Activated CD4-positive, alpha-beta T cell treated with anti-CD3 and anti-CD28 coated beads for 36 hours (primary cell): ENCODE measurements at regions not wholly inside any gene's neighbourhood (a gene's known extent, or its start where the extent isn't known, plus 50 kb on each side); places are given as distances from the start of the nearest gene placed in this dataset.

Experiments
- ATAC-seq: fragments of 200-7000 bp; cut with Tn5 transposase; one replicate; pipeline ENCODE4 v1.10.0; 2021; ENCODE audit warnings: mild to moderate bottlenecking, moderate library complexity
- CTCF ChIA-PET: fragments of 350-600 bp; sonication (Branson Sonifier 250); formaldehyde crosslinking; loops from one replicate; lab custom pipeline; 2021; ENCODE audit warnings: antibody characterized with exemption; lab: Charles Lee
- POLR2A ChIA-PET: fragments of 350-600 bp; sonication (Branson Sonifier 250); formaldehyde crosslinking; loops from one replicate; lab custom pipeline; 2021; ENCODE audit warnings: antibody characterized with exemption, inconsistent platforms; lab: Charles Lee
- DNase-seq: peaks from one replicate; pipeline ENCODE4 v3.0.0-alpha.2; 2020
- H3K27ac Mint-ChIP-seq: one replicate; pipeline ENCODE4 v1.8.0; 2021; ENCODE audit warnings: mixed read lengths
- H3K27me3 Mint-ChIP-seq: one replicate; pipeline ENCODE4 v1.8.0; 2021; ENCODE audit warnings: mixed read lengths
- H3K36me3 Mint-ChIP-seq: one replicate; pipeline ENCODE4 v1.8.0; 2021; ENCODE audit warnings: low read depth, mixed read lengths
- H3K4me1 Mint-ChIP-seq: one replicate; pipeline ENCODE4 v1.8.0; 2021; ENCODE audit warnings: mixed read lengths
- H3K4me3 Mint-ChIP-seq: one replicate; pipeline ENCODE4 v1.8.0; 2021; ENCODE audit warnings: mild to moderate bottlenecking, moderate library complexity, mixed read lengths
- H3K9me3 Mint-ChIP-seq: one replicate; pipeline ENCODE4 v1.8.0; 2021; ENCODE audit warnings: low read depth, mixed read lengths
- intact Hi-C, 2 experiments: fragments of 100-400 bp; cut with DNase I in 1 of 2; cut with micrococcal nuclease in 1 of 2; formaldehyde crosslinking; loops; one replicate each; pipeline versions ENCODE4 v1.14.2 to v1.15.1; 2022 to 2024; cut with DNase I, micrococcal nuclease

- ChIA-PET POLR2A (no interaction called here), CTCF (no interaction called here)
- Mint-ChIP-seq H3K4me1 (no peaks in the 10 kb centered on the region), H3K9me3 (peaks cover 18% of the 10 kb centered on the region), H3K27ac (no peak overlapping the region), H3K36me3 (no peaks in the 10 kb centered on the region), H3K27me3 (no peaks in the 10 kb centered on the region), H3K4me3 (no peak overlapping the region)
- DNase-seq (no peak), ATAC-seq (no peak)
- intact Hi-C loops: no loop called here
Measured at GRCh38 chr13:86108334-86108733, 309.1 kb upstream of the SLITRK6 start.

- no peak for DNase-seq
- H3K36me3 Mint-ChIP-seq: no peaks in the 10 kb centered on the region
- POLR2A ChIA-PET: no interaction called here
- intact Hi-C loops: no loop called here
- H3K27ac Mint-ChIP-seq: no peak overlapping the region
- H3K4me1 Mint-ChIP-seq: no peaks in the 10 kb centered on the region
- H3K4me3 Mint-ChIP-seq: no peak overlapping the region
- CTCF ChIA-PET: no interaction called here
- peaks cover 6% of the 10 kb centered on the region for H3K9me3 Mint-ChIP-seq
- no peaks in the 10 kb centered on the region for H3K27me3 Mint-ChIP-seq
- ATAC-seq: no peak
Measured at GRCh38 chr13:86098511-86098910, 299.3 kb upstream of the SLITRK6 start.

- no peak overlapping the region for H3K4me3 Mint-ChIP-seq
- POLR2A ChIA-PET: no interaction called here
- ATAC-seq (no peak), DNase-seq (no peak)
- intact Hi-C loops: no loop called here
- H3K9me3 Mint-ChIP-seq: peaks cover 13% of the 10 kb centered on the region
- no peaks in the 10 kb centered on the region for H3K36me3 Mint-ChIP-seq
- no peak overlapping the region for H3K27ac Mint-ChIP-seq
- H3K4me1 Mint-ChIP-seq: no peaks in the 10 kb centered on the region
- CTCF ChIA-PET: no interaction called here
- no peaks in the 10 kb centered on the region for H3K27me3 Mint-ChIP-seq
Measured at GRCh38 chr13:86095351-86095750, 296.1 kb upstream of the SLITRK6 start.

- DNase-seq (no peak), ATAC-seq (no peak)
- POLR2A ChIA-PET: no interaction called here
- no peaks in the 10 kb centered on the region for H3K27me3 Mint-ChIP-seq
- H3K9me3 Mint-ChIP-seq: peaks cover 19% of the 10 kb centered on the region
- CTCF ChIA-PET: no interaction called here
- H3K4me3 Mint-ChIP-seq: no peak overlapping the region
- no peaks in the 10 kb centered on the region for H3K4me1 Mint-ChIP-seq
- no peaks in the 10 kb centered on the region for H3K36me3 Mint-ChIP-seq
- H3K27ac Mint-ChIP-seq: no peak overlapping the region
- intact Hi-C loops: no loop called here
Measured at GRCh38 chr13:86090181-86090580, 291.0 kb upstream of the SLITRK6 start.

- Mint-ChIP-seq H3K36me3 (no peaks in the 10 kb centered on the region), H3K4me3 (no peak overlapping the region), H3K27ac (no peak overlapping the region), H3K27me3 (no peaks in the 10 kb centered on the region), H3K9me3 (peaks cover 18% of the 10 kb centered on the region), H3K4me1 (no peaks in the 10 kb centered on the region)
- CTCF ChIA-PET: interaction anchor here (0.7 kb wide), 1 partner anchor 1357 kb away, joined by 3 read pairs; no protein-coding TSS in a partner anchor
- DNase-seq: no peak
- POLR2A ChIA-PET: no interaction called here
- intact Hi-C loops: no loop called here
- ATAC-seq: no peak
Measured at GRCh38 chr13:86087244-86087643, 288.0 kb upstream of the SLITRK6 start.

- Mint-ChIP-seq H3K27me3 (no peaks in the 10 kb centered on the region), H3K4me3 (no peak overlapping the region), H3K27ac (no peak overlapping the region), H3K9me3 (peaks cover 15% of the 10 kb centered on the region), H3K36me3 (no peaks in the 10 kb centered on the region), H3K4me1 (no peaks in the 10 kb centered on the region)
- DNase-seq (no peak), ATAC-seq (no peak)
- ChIA-PET CTCF (interaction anchor here (0.5 kb wide), 1 partner anchor 193 kb away, joined by 4 read pairs; no protein-coding TSS in a partner anchor), POLR2A (no interaction called here)
- intact Hi-C loops: no loop called here
Measured at GRCh38 chr13:86085890-86086289, 286.7 kb upstream of the SLITRK6 start.

GRCh38 chr13:86082121-86082520 is 282.9 kb upstream of the SLITRK6 start:
- H3K36me3 Mint-ChIP-seq: no peaks in the 10 kb centered on the region
- ChIA-PET POLR2A (interaction anchor here (0.6 kb wide), 1 partner anchor 901 kb away, joined by 4 read pairs; no protein-coding TSS in a partner anchor), CTCF (no interaction called here)
- ATAC-seq (no peak), DNase-seq (no peak)
- no peak overlapping the region for H3K27ac Mint-ChIP-seq
- peaks cover 8% of the 10 kb centered on the region for H3K9me3 Mint-ChIP-seq
- no peaks in the 10 kb centered on the region for H3K27me3 Mint-ChIP-seq
- H3K4me3 Mint-ChIP-seq: no peak overlapping the region
- no peaks in the 10 kb centered on the region for H3K4me1 Mint-ChIP-seq
- intact Hi-C loops: no loop called here

- ChIA-PET CTCF (no interaction called here), POLR2A (no interaction called here)
- Mint-ChIP-seq H3K36me3 (no peaks in the 10 kb centered on the region), H3K27ac (no peak overlapping the region), H3K4me1 (no peaks in the 10 kb centered on the region), H3K4me3 (no peak overlapping the region), H3K9me3 (peaks cover 10% of the 10 kb centered on the region), H3K27me3 (no peaks in the 10 kb centered on the region)
- intact Hi-C loops: no loop called here
- DNase-seq: no peak
- no peak for ATAC-seq
Measured at GRCh38 chr13:86080340-86080995, 281.2 kb upstream of the SLITRK6 start.

GRCh38 chr13:86066611-86067365 is 267.6 kb upstream of the SLITRK6 start:
- H3K9me3 Mint-ChIP-seq: peaks cover 4% of the 10 kb centered on the region
- H3K27me3 Mint-ChIP-seq: no peaks in the 10 kb centered on the region
- intact Hi-C loops: no loop called here
- no peak overlapping the region for H3K27ac Mint-ChIP-seq
- DNase-seq (no peak), ATAC-seq (no peak)
- H3K36me3 Mint-ChIP-seq: no peaks in the 10 kb centered on the region
- ChIA-PET POLR2A (no interaction called here), CTCF (no interaction called here)
- H3K4me1 Mint-ChIP-seq: no peaks in the 10 kb centered on the region
- no peak overlapping the region for H3K4me3 Mint-ChIP-seq

- no peak overlapping the region for H3K27ac Mint-ChIP-seq
Measured at GRCh38 chr13:86052141-86052540, 252.9 kb upstream of the SLITRK6 start.

GRCh38 chr13:86051134-86052103 is 252.2 kb upstream of the SLITRK6 start:
- H3K27ac Mint-ChIP-seq: no peak overlapping the region
- no peaks in the 10 kb centered on the region for H3K27me3 Mint-ChIP-seq
- peaks cover 13% of the 10 kb centered on the region for H3K9me3 Mint-ChIP-seq
- no peak overlapping the region for H3K4me3 Mint-ChIP-seq
- DNase-seq: no peak
- no peak for ATAC-seq
- intact Hi-C loops: no loop called here
- H3K36me3 Mint-ChIP-seq: no peaks in the 10 kb centered on the region
- ChIA-PET CTCF (no interaction called here), POLR2A (no interaction called here)
- H3K4me1 Mint-ChIP-seq: no peaks in the 10 kb centered on the region

More at GRCh38 chr13:86052141-86052540, 252.9 kb upstream of the SLITRK6 start:
- intact Hi-C loops: no loop called here
- ATAC-seq: no peak
- no peaks in the 10 kb centered on the region for H3K4me1 Mint-ChIP-seq
- H3K27me3 Mint-ChIP-seq: no peaks in the 10 kb centered on the region
- no peak for DNase-seq
- ChIA-PET POLR2A (no interaction called here), CTCF (no interaction called here)
- no peak overlapping the region for H3K4me3 Mint-ChIP-seq
- H3K36me3 Mint-ChIP-seq: no peaks in the 10 kb centered on the region
- peaks cover 13% of the 10 kb centered on the region for H3K9me3 Mint-ChIP-seq
